HUES64 (cell line): ENCODE measurements at regions not wholly inside any gene's neighbourhood (a gene's known extent, or its start where the extent isn't known, plus 50 kb on each side); places are given as distances from the start of the nearest gene placed in this dataset.

Source experiments
- H3K27ac ChIP-seq: 2 replicates; pipeline ENCODE4 v1.7.0; 2013; ENCODE audit warnings: low read depth, low read length, inconsistent platforms
- H3K27me3 ChIP-seq: 2 replicates; pipeline ENCODE4 v1.6.1; 2013; ENCODE audit warnings: mild to moderate bottlenecking, low read length; ENCODE audit not compliant: insufficient read depth
- H3K36me3 ChIP-seq: 2 replicates; pipeline ENCODE4 v1.6.1; 2013; ENCODE audit warnings: mild to moderate bottlenecking, low read length; ENCODE audit not compliant: insufficient read depth
- H3K4me1 ChIP-seq: 2 replicates; pipeline ENCODE4 v1.6.1; 2013; ENCODE audit warnings: mild to moderate bottlenecking, low read length, moderate library complexity; ENCODE audit not compliant: insufficient read depth
- H3K4me3 ChIP-seq: 2 replicates; pipeline ENCODE4 v1.5.1; 2013; ENCODE audit warnings: mild to moderate bottlenecking, low read length, moderate library complexity
- H3K9ac ChIP-seq: 2 replicates; pipeline ENCODE4 v1.6.1; 2013; ENCODE audit warnings: mild to moderate bottlenecking, low read depth, low read length
- H3K9me3 ChIP-seq: 2 replicates; pipeline ENCODE4 v1.6.1; 2013; ENCODE audit warnings: low read depth, low read length; ENCODE audit not compliant: insufficient read depth
- WGBS: fragments of 150-250, 120-280 bp; methylation state at CpG from one replicate; pipeline ENCODE4 v1.1.7; 2013; ENCODE audit warnings: missing lambda C conversion rate; 5-methylcytosine and 5-hydroxymethylcytosine counted together

- peaks cover 5% of the 10 kb centered on the region; the same call in 1 of the 2 replicates for H3K4me1 ChIP-seq
- no peaks in the 10 kb centered on the region for H3K36me3 ChIP-seq
- no peaks in the 10 kb centered on the region for H3K9me3 ChIP-seq
- H3K27ac ChIP-seq, result no peak overlapping the region
- H3K27me3 ChIP-seq, result no peaks in the 10 kb centered on the region
- H3K4me3 ChIP-seq, result no peak overlapping the region
- 49% methylated on average over 8 of the region's 8 CpGs for WGBS
- H3K9ac ChIP-seq, result no peak overlapping the region
Observed at GRCh38 chr1:29703596-29704370, 467.5 kb downstream of the PTPRU start.

GRCh38 chr1:29700491-29700890 is 464.2 kb downstream of the PTPRU start:
- 84% methylated on average over 1 of the region's 1 CpG for WGBS
- Histone ChIP-seq H3K36me3 (no peaks in the 10 kb centered on the region), H3K9me3 (no peaks in the 10 kb centered on the region), H3K27me3 (no peaks in the 10 kb centered on the region), H3K4me1 (no peaks in the 10 kb centered on the region), H3K27ac (no peak overlapping the region), H3K9ac (no peak overlapping the region), H3K4me3 (no peak overlapping the region)

- Histone ChIP-seq H3K4me3 (no peak overlapping the region), H3K9ac (no peak overlapping the region), H3K9me3 (no peaks in the 10 kb centered on the region), H3K4me1 (no peaks in the 10 kb centered on the region), H3K36me3 (no peaks in the 10 kb centered on the region), H3K27ac (no peak overlapping the region), H3K27me3 (no peaks in the 10 kb centered on the region)
- 92% methylated on average over 12 of the region's 12 CpGs for WGBS
Observed at GRCh38 chr1:29698626-29699025, 462.3 kb downstream of the PTPRU start.

- no peaks in the 10 kb centered on the region; the same call in 1 of the 2 replicates for H3K9me3 ChIP-seq
- H3K27ac ChIP-seq, result no peak overlapping the region
- no peaks in the 10 kb centered on the region for H3K4me1 ChIP-seq
- H3K4me3 ChIP-seq, result no peak overlapping the region
- H3K9ac ChIP-seq, result no peak overlapping the region
- WGBS, result 56% methylated on average over 7 of the region's 7 CpGs
- no peaks in the 10 kb centered on the region for H3K27me3 ChIP-seq
- no peaks in the 10 kb centered on the region for H3K36me3 ChIP-seq
Observed at GRCh38 chr1:29698033-29698432, 461.7 kb downstream of the PTPRU start.

GRCh38 chr1:29697391-29697780 is 461.1 kb downstream of the PTPRU start:
- H3K36me3 ChIP-seq, result no peaks in the 10 kb centered on the region
- 94% methylated on average over 10 of the region's 10 CpGs for WGBS
- no peak overlapping the region for H3K9ac ChIP-seq
- H3K27ac ChIP-seq, result no peak overlapping the region
- no peak overlapping the region for H3K4me3 ChIP-seq
- H3K4me1 ChIP-seq, result no peaks in the 10 kb centered on the region
- H3K9me3 ChIP-seq, result no peaks in the 10 kb centered on the region; the same call in 1 of the 2 replicates
- no peaks in the 10 kb centered on the region for H3K27me3 ChIP-seq

- no peaks in the 10 kb centered on the region for H3K4me1 ChIP-seq
- H3K36me3 ChIP-seq, result no peaks in the 10 kb centered on the region
- no peaks in the 10 kb centered on the region; the same call in 1 of the 2 replicates for H3K9me3 ChIP-seq
- no peaks in the 10 kb centered on the region for H3K27me3 ChIP-seq
- H3K4me3 ChIP-seq, result no peak overlapping the region
- 88% methylated on average over 20 of the region's 20 CpGs for WGBS
- H3K27ac ChIP-seq, result no peak overlapping the region
- H3K9ac ChIP-seq, result no peak overlapping the region
Observed at GRCh38 chr1:29696656-29697390, 460.5 kb downstream of the PTPRU start.

GRCh38 chr1:29695803-29696202 is 459.5 kb downstream of the PTPRU start:
- no peaks in the 10 kb centered on the region for H3K36me3 ChIP-seq
- H3K4me3 ChIP-seq, result no peak overlapping the region
- H3K9me3 ChIP-seq, result no peaks in the 10 kb centered on the region; the same call in 1 of the 2 replicates
- WGBS, result 96% methylated on average over 5 of the region's 5 CpGs
- no peaks in the 10 kb centered on the region for H3K27me3 ChIP-seq
- H3K9ac ChIP-seq, result no peak overlapping the region
- H3K27ac ChIP-seq, result no peak overlapping the region
- H3K4me1 ChIP-seq, result no peaks in the 10 kb centered on the region

GRCh38 chr1:29695036-29695435 is 458.7 kb downstream of the PTPRU start:
- Histone ChIP-seq H3K36me3 (no peaks in the 10 kb centered on the region), H3K27ac (no peak overlapping the region), H3K27me3 (no peaks in the 10 kb centered on the region), H3K4me3 (no peak overlapping the region), H3K4me1 (no peaks in the 10 kb centered on the region), H3K9me3 (no peaks in the 10 kb centered on the region; the same call in 1 of the 2 replicates), H3K9ac (no peak overlapping the region)
- WGBS, result 80% methylated on average over 3 of the region's 3 CpGs

GRCh38 chr1:29691499-29691898 is 455.2 kb downstream of the PTPRU start:
- H3K27ac ChIP-seq, result no peak overlapping the region
- no peak overlapping the region for H3K4me3 ChIP-seq
- H3K4me1 ChIP-seq, result peaks cover 7% of the 10 kb centered on the region; the same call in 1 of the 2 replicates
- H3K27me3 ChIP-seq, result no peaks in the 10 kb centered on the region
- no peak overlapping the region for H3K9ac ChIP-seq
- no peaks in the 10 kb centered on the region; the same call in 1 of the 2 replicates for H3K9me3 ChIP-seq
- 96% methylated on average over 5 of the region's 5 CpGs for WGBS
- H3K36me3 ChIP-seq, result no peaks in the 10 kb centered on the region

- 94% methylated on average over 9 of the region's 9 CpGs for WGBS
- no peaks in the 10 kb centered on the region for H3K36me3 ChIP-seq
- H3K27ac ChIP-seq, result no peak overlapping the region
- no peak overlapping the region for H3K9ac ChIP-seq
- peaks cover 7% of the 10 kb centered on the region; the same call in 1 of the 2 replicates for H3K4me1 ChIP-seq
- no peaks in the 10 kb centered on the region; the same call in 1 of the 2 replicates for H3K9me3 ChIP-seq
- H3K4me3 ChIP-seq, result no peak overlapping the region
- no peaks in the 10 kb centered on the region for H3K27me3 ChIP-seq
Observed at GRCh38 chr1:29690156-29690555, 453.8 kb downstream of the PTPRU start.

GRCh38 chr1:29689372-29690030 is 453.2 kb downstream of the PTPRU start:
- Histone ChIP-seq H3K9ac (no peak overlapping the region), H3K27me3 (no peaks in the 10 kb centered on the region), H3K9me3 (no peaks in the 10 kb centered on the region; the same call in 1 of the 2 replicates), H3K36me3 (no peaks in the 10 kb centered on the region), H3K4me3 (no peak overlapping the region), H3K27ac (no peak overlapping the region), H3K4me1 (peaks cover 7% of the 10 kb centered on the region; the same call in 1 of the 2 replicates)
- WGBS, result 86% methylated on average over 13 of the region's 13 CpGs
